SK-N-SH treated with all-trans-retinoic acid at 6 μM for 48 hours (cell line): ENCODE measurements at regions not wholly inside any gene's neighbourhood (a gene's known extent, or its start where the extent isn't known, plus 50 kb on each side); places are given as distances from the start of the nearest gene placed in this dataset.

Experiments
- ARNTL ChIP-seq: fragments of 450-650 bp; formaldehyde crosslinking; IDR thresholded peaks from 2 replicates; pipeline ENCODE4 v1.5.0; 2020; ENCODE audit warnings: low read depth, mild to moderate bottlenecking, moderate library complexity, borderline replicate concordance
- BACH2 ChIP-seq: fragments of 250-450 bp; sonication (Bioruptor Pico); IDR thresholded peaks from 2 replicates; pipeline ENCODE4 v1.9.0; 2021; ENCODE audit warnings: mild to moderate bottlenecking, borderline replicate concordance
- CREB5 ChIP-seq: fragments of 250-450 bp; sonication (Bioruptor Pico); IDR thresholded peaks from 2 replicates; pipeline ENCODE4 v1.5.1; 2020; ENCODE audit warnings: low read depth, mild to moderate bottlenecking, moderate library complexity
- CSDC2 ChIP-seq: fragments of 250-450 bp; sonication (Bioruptor Pico); IDR thresholded peaks from 2 replicates; pipeline ENCODE4 v1.5.0; 2020; ENCODE audit warnings: mild to moderate bottlenecking, moderate library complexity
- CSRNP3 ChIP-seq: fragments of 250-450 bp; sonication (Bioruptor Pico); IDR thresholded peaks from 2 replicates; pipeline ENCODE4 v1.5.1; 2021; ENCODE audit warnings: mild to moderate bottlenecking, moderate library complexity
- ESRRG ChIP-seq: fragments of 250-450 bp; sonication (Bioruptor Pico); IDR thresholded peaks from 2 replicates; pipeline ENCODE4 v1.6.1; 2021; ENCODE audit warnings: mild to moderate bottlenecking
- GLIS3 ChIP-seq: fragments of 250-450 bp; sonication (Bioruptor Pico); IDR thresholded peaks from 2 replicates; pipeline ENCODE4 v1.5.0; 2020; ENCODE audit warnings: mild to moderate bottlenecking, moderate library complexity
- PATZ1 ChIP-seq: fragments of 250-450 bp; sonication (Bioruptor Pico); IDR thresholded peaks from 2 replicates; pipeline ENCODE4 v1.8.0; 2020; ENCODE audit warnings: mild to moderate bottlenecking, moderate library complexity, borderline replicate concordance
- TOX ChIP-seq: fragments of 250-450 bp; sonication (Bioruptor Pico); IDR thresholded peaks from 2 replicates; pipeline ENCODE4 v1.8.0; 2021; ENCODE audit warnings: mild to moderate bottlenecking, moderate library complexity, borderline replicate concordance
- TSHZ2 ChIP-seq: fragments of 250-450 bp; sonication (Bioruptor Pico); IDR thresholded peaks from 2 replicates; pipeline ENCODE4 v1.5.0; 2020; ENCODE audit warnings: mild to moderate bottlenecking, moderate library complexity
- ZC3H10 ChIP-seq: fragments of 250-450 bp; sonication (Bioruptor Pico); IDR thresholded peaks from 2 replicates; pipeline ENCODE4 v1.5.1; 2021; ENCODE audit warnings: mild to moderate bottlenecking, moderate library complexity
- ZFP3 ChIP-seq: fragments of 250-450 bp; sonication (Bioruptor Pico); IDR thresholded peaks from 2 replicates; pipeline ENCODE4 v1.5.0; 2020; ENCODE audit warnings: mild to moderate bottlenecking, moderate library complexity
- ZNF8 ChIP-seq: fragments of 450-650 bp; formaldehyde crosslinking; IDR thresholded peaks from 2 replicates; pipeline ENCODE4 v1.5.0; 2020; ENCODE audit warnings: mild to moderate bottlenecking, moderate library complexity

- TF ChIP-seq PATZ1 (no peak), TSHZ2 (CRISPR knock-in tag) (no peak), CSDC2 (CRISPR knock-in tag) (no peak), GLIS3 (no peak), CREB5 (CRISPR knock-in tag) (no peak), ZNF8 (CRISPR knock-in tag) (no peak), BACH2 (CRISPR knock-in tag) (no peak), ARNTL (no peak), TOX (no peak), ZFP3 (no peak), ZC3H10 (CRISPR knock-in tag) (no peak), CSRNP3 (no peak), ESRRG (CRISPR knock-in tag) (no peak)
Observed at GRCh38 chr9:23160952-23161469, 665.0 kb downstream of the ELAVL2 start.
